RCC 7860 (cell line): ENCODE measurements at regions not wholly inside any gene's neighbourhood (a gene's known extent, or its start where the extent isn't known, plus 50 kb on each side); places are given as distances from the start of the nearest gene placed in this dataset.
"Not testable (repeated sequence)": the region's sequence is repeated elsewhere in the genome, so short reads cannot be mapped to it uniquely, and the experiment has no call there.

ENCODE experiments used
- DNase-seq: peaks from one replicate; pipeline ENCODE4 v3.0.0-alpha.2; 2015; ENCODE audit warnings: low spot score
- FAIRE-seq: peaks from 2 replicates; lab custom pipeline; 2012; peaks lifted over from hg19 to GRCh38; lab: Jason Lieb, UNC

GRCh38 chr4:188647820-188648370 lies 508.7 kb downstream of the TRIML1 start:
- DNase-seq: no peak
- FAIRE-seq: no peak

- DNase-seq (no peak), FAIRE-seq (no peak)
These were observed 510.4 kb downstream of the TRIML1 start for GRCh38 chr4:188649635-188650034.

GRCh38 chr4:188650516-188650915 lies 511.3 kb downstream of the TRIML1 start:
- DNase-seq: no peak
- no peak for FAIRE-seq

- FAIRE-seq (no peak), DNase-seq (no peak)
These were observed 518.1 kb downstream of the TRIML1 start for GRCh38 chr4:188657365-188657764.

GRCh38 chr4:188658958-188659522 lies 519.8 kb downstream of the TRIML1 start:
- DNase-seq: no peak
- no peak for FAIRE-seq

- DNase-seq (no peak), FAIRE-seq (no peak)
These were observed 521.6 kb downstream of the TRIML1 start for GRCh38 chr4:188660796-188661195.

GRCh38 chr4:188661502-188661901 lies 522.3 kb downstream of the TRIML1 start:
- DNase-seq: no peak
- no peak for FAIRE-seq

GRCh38 chr4:188663369-188663768 lies 524.1 kb downstream of the TRIML1 start:
- FAIRE-seq (no peak), DNase-seq (no peak)

- DNase-seq: no peak
- FAIRE-seq: no peak
These were observed 526.5 kb downstream of the TRIML1 start for GRCh38 chr4:188665491-188666457.

- DNase-seq, FAIRE-seq: not testable (repeated sequence)
These were observed 539.5 kb downstream of the TRIML1 start for GRCh38 chr4:188678691-188679090.

GRCh38 chr4:188680004-188680666 lies 540.9 kb downstream of the TRIML1 start:
- no peak for FAIRE-seq
- no peak for DNase-seq

- no peak for DNase-seq
- FAIRE-seq: no peak
These were observed 541.4 kb downstream of the TRIML1 start for GRCh38 chr4:188680667-188681063.

- DNase-seq (no peak), FAIRE-seq (no peak)
These were observed 543.1 kb downstream of the TRIML1 start for GRCh38 chr4:188682321-188682720.

GRCh38 chr4:188683571-188683970 lies 544.3 kb downstream of the TRIML1 start:
- DNase-seq: no peak
- FAIRE-seq: no peak

- DNase-seq (no peak), FAIRE-seq (no peak)
These were observed 549.7 kb downstream of the TRIML1 start for GRCh38 chr4:188688956-188689355.

- FAIRE-seq: no peak
These were observed 552.6 kb downstream of the TRIML1 start for GRCh38 chr4:188691811-188692210.

GRCh38 chr4:188695261-188695660 lies 556.0 kb downstream of the TRIML1 start:
- FAIRE-seq (no peak), DNase-seq (no peak)

More at GRCh38 chr4:188691811-188692210, 552.6 kb downstream of the TRIML1 start:
- peak; percentile 4 for DNase-seq

- FAIRE-seq: no peak
- no peak for DNase-seq
These were observed 558.0 kb downstream of the TRIML1 start for GRCh38 chr4:188697243-188697642.

- DNase-seq (no peak), FAIRE-seq (no peak)
These were observed 562.7 kb downstream of the TRIML1 start for GRCh38 chr4:188701952-188702351.

- FAIRE-seq: no peak
- no peak for DNase-seq
These were observed 565.0 kb downstream of the TRIML1 start for GRCh38 chr4:188704288-188704687.

GRCh38 chr4:188707036-188707435 lies 567.8 kb downstream of the TRIML1 start:
- FAIRE-seq (no peak), DNase-seq (no peak)
